Skeletal muscle satellite cell (primary cell): ENCODE measurements at regions not wholly inside any gene's neighbourhood (a gene's known extent, or its start where the extent isn't known, plus 50 kb on each side); places are given as distances from the start of the nearest gene placed in this dataset.

Source experiments
- H3K27me3 ChIP-seq: 2 replicates; pipeline ENCODE4 v1.7.0; 2013; ENCODE audit warnings: low read length; ENCODE audit not compliant: control insufficient read depth, insufficient read depth
- H3K36me3 ChIP-seq: 2 replicates; pipeline ENCODE4 v1.7.0; 2013; ENCODE audit warnings: mild to moderate bottlenecking, control low read depth, low read length; ENCODE audit not compliant: insufficient read depth
- H3K4me1 ChIP-seq: 2 replicates; pipeline ENCODE4 v1.7.0; 2013; ENCODE audit warnings: low read length; ENCODE audit not compliant: control insufficient read depth, insufficient read depth
- H3K4me2 ChIP-seq: 2 replicates; pipeline ENCODE4 v1.7.0; 2013; ENCODE audit warnings: mild to moderate bottlenecking, low read length
- H3K4me3 ChIP-seq: 2 replicates; pipeline ENCODE4 v1.7.0; 2013; ENCODE audit warnings: low read length
- H3K9ac ChIP-seq: 2 replicates; pipeline ENCODE4 v1.7.0; 2013; ENCODE audit warnings: mild to moderate bottlenecking, low read depth, low read length, moderate library complexity
- H3K9me3 ChIP-seq: replicated peaks from 2 replicates; pipeline ENCODE4 v1.7.0; 2013; ENCODE audit warnings: mild to moderate bottlenecking, control low read depth, low read length

- Histone ChIP-seq H3K4me2 (peak overlapping the region; percentile 80), H3K4me3 (peak overlapping the region; percentile 54), H3K4me1 (peaks cover 21% of the 10 kb centered on the region), H3K27me3 (no peaks in the 10 kb centered on the region), H3K36me3 (no peaks in the 10 kb centered on the region), H3K9ac (peak overlapping the region; percentile 26), H3K9me3 (no peaks in the 10 kb centered on the region)
Measured at GRCh38 chr15:62558640-62559380, 393.7 kb upstream of the C2CD4B start.

- no peaks in the 10 kb centered on the region for H3K27me3 ChIP-seq
- H3K9ac ChIP-seq, result peak overlapping the region; percentile 26
- H3K9me3 ChIP-seq, result no peaks in the 10 kb centered on the region
- peaks cover 21% of the 10 kb centered on the region for H3K4me1 ChIP-seq
- no peaks in the 10 kb centered on the region for H3K36me3 ChIP-seq
- H3K4me2 ChIP-seq, result peak overlapping the region; percentile 80
- H3K4me3 ChIP-seq, result peak overlapping the region; percentile 54
Measured at GRCh38 chr15:62559381-62559733, 394.3 kb upstream of the C2CD4B start.

- no peaks in the 10 kb centered on the region for H3K9me3 ChIP-seq
- no peaks in the 10 kb centered on the region for H3K36me3 ChIP-seq
- H3K9ac ChIP-seq, result no peak overlapping the region
- H3K4me1 ChIP-seq, result peaks cover 30% of the 10 kb centered on the region
- H3K4me3 ChIP-seq, result no peak overlapping the region
- no peak overlapping the region for H3K4me2 ChIP-seq
- H3K27me3 ChIP-seq, result no peaks in the 10 kb centered on the region
Measured at GRCh38 chr15:62561059-62561519, 396.0 kb upstream of the C2CD4B start.

DNA sequence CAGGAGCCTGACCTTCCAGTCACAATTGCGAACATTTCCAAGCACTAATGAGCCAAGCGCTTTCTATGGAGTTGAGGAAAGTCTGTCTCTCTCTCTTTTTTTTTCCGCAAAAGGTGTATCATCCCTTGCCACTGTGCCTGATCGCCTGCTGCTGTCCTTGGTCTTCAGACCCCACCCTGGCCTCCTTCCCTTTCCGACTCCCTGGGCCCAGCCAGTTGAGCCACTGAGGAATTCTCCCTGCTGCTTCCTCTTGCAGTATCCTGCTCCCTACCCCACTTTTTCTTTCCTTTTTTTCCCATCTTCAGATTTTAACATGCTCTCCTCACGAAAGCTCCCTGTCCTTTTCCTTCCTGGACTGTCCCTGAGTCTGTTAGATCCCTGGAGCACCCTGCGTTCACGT, 396.5 kb upstream of the C2CD4B start:
- Histone ChIP-seq H3K4me3 (no peak overlapping the region), H3K4me2 (no peak overlapping the region), H3K9me3 (no peaks in the 10 kb centered on the region), H3K36me3 (no peaks in the 10 kb centered on the region), H3K4me1 (peaks cover 34% of the 10 kb centered on the region), H3K27me3 (no peaks in the 10 kb centered on the region), H3K9ac (no peak overlapping the region)

GRCh38 chr15:62564886-62565633, 400.0 kb upstream of the C2CD4B start:
- H3K27me3 ChIP-seq, result no peaks in the 10 kb centered on the region
- no peaks in the 10 kb centered on the region for H3K9me3 ChIP-seq
- H3K4me1 ChIP-seq, result peaks cover 26% of the 10 kb centered on the region
- H3K9ac ChIP-seq, result no peak overlapping the region
- H3K36me3 ChIP-seq, result no peaks in the 10 kb centered on the region
- no peak overlapping the region for H3K4me3 ChIP-seq
- H3K4me2 ChIP-seq, result no peak overlapping the region

DNA sequence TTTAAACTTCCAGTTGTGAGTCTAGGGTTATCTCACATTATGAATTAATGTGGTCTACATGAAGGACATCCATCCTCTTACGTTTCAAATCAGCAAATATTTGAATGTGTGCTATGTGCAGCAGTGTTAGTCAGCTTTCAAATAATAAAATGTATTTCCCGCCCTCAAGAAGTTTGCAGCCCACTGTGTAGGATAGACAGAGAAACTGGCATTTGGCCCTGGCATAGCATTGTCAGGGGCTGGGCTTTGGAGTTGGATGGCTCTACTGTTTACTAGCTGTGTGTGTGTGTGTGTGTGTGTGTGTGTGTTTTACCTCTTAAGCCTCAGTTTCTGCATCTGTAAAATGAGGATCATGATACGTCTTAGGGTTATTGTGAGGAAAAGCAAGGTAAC, 400.5 kb upstream of the C2CD4B start:
- H3K4me1 ChIP-seq, result peaks cover 29% of the 10 kb centered on the region
- no peaks in the 10 kb centered on the region for H3K27me3 ChIP-seq
- H3K9ac ChIP-seq, result no peak overlapping the region
- H3K4me3 ChIP-seq, result no peak overlapping the region
- no peak overlapping the region for H3K4me2 ChIP-seq
- H3K36me3 ChIP-seq, result no peaks in the 10 kb centered on the region
- H3K9me3 ChIP-seq, result no peaks in the 10 kb centered on the region

DNA sequence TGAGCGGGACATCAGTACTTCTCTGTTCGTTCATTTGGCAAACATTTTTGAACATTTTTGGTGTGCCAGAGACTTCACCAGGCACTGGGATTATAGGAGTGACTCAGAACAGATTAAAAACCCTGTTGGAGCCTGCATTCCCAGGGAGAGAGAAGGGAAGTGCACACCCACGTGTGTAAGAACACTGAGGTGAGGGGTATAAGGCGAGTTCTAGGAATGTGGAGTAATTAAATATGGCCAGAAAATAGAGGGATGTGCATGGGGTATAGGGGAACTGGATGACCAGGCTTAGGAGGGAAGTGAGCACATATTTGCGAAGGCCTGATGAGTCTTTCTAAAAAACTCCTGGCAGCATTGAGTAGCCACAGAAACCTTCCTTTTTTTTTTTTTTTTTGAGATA, 401.2 kb upstream of the C2CD4B start:
- H3K36me3 ChIP-seq, result no peaks in the 10 kb centered on the region
- H3K9ac ChIP-seq, result no peak overlapping the region
- H3K4me2 ChIP-seq, result no peak overlapping the region
- H3K27me3 ChIP-seq, result no peaks in the 10 kb centered on the region
- no peaks in the 10 kb centered on the region for H3K9me3 ChIP-seq
- H3K4me1 ChIP-seq, result peaks cover 32% of the 10 kb centered on the region
- H3K4me3 ChIP-seq, result no peak overlapping the region

DNA sequence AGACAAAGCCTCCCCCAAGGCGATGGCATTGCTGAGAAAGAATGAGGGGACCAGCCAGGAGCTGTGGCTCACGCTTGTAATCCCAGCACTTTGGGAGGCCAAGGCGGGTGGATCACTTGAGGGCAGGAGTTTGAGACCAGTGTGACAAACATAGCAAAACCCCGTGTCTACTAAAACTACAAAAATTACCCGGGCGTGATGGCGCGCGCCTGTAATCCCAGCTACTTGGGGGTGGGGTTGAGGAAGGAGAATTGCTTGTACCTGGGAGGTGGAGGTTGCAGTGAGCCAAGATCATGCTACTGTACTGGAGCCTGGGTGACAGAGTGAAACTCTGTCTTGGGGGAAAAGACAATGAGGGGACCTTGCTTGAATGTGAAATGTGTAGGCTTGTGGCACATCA, 402.4 kb upstream of the C2CD4B start:
- no peak overlapping the region for H3K4me3 ChIP-seq
- no peaks in the 10 kb centered on the region for H3K27me3 ChIP-seq
- H3K4me1 ChIP-seq, result peaks cover 32% of the 10 kb centered on the region
- H3K4me2 ChIP-seq, result no peak overlapping the region
- no peaks in the 10 kb centered on the region for H3K9me3 ChIP-seq
- H3K36me3 ChIP-seq, result no peaks in the 10 kb centered on the region
- H3K9ac ChIP-seq, result no peak overlapping the region

- Histone ChIP-seq H3K36me3 (no peaks in the 10 kb centered on the region), H3K4me3 (no peak overlapping the region)
Measured at GRCh38 chr15:62568004-62568403, 402.9 kb upstream of the C2CD4B start.

DNA sequence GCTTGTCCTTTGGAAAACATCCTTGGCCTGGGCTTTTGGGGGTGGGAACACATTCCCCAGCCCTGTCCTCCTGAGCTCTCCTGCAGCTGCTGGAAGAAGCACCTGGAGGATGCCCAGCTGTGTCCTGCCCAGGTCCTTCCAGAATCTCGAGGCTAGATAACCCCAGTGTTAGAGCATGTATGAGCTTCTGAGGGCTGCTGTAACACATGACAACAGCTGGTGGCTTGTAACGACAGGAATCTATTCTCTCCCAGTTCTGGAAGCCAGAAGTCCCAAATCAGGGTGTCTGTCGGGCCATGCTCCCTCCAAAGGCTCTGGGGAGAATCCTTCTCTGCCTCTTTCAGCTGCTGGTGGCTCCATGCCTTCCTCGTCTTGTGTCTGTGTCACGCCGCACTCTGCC, 403.6 kb upstream of the C2CD4B start:
- Histone ChIP-seq H3K4me1 (peaks cover 32% of the 10 kb centered on the region), H3K36me3 (no peaks in the 10 kb centered on the region), H3K4me2 (no peak overlapping the region), H3K4me3 (no peak overlapping the region), H3K9ac (no peak overlapping the region), H3K27me3 (no peaks in the 10 kb centered on the region), H3K9me3 (no peaks in the 10 kb centered on the region)

More at GRCh38 chr15:62568004-62568403, 402.9 kb upstream of the C2CD4B start:
- no peaks in the 10 kb centered on the region for H3K9me3 ChIP-seq
- H3K4me1 ChIP-seq, result peaks cover 32% of the 10 kb centered on the region
- no peak overlapping the region for H3K4me2 ChIP-seq
- no peak overlapping the region for H3K9ac ChIP-seq
- H3K27me3 ChIP-seq, result no peaks in the 10 kb centered on the region

- no peak overlapping the region for H3K9ac ChIP-seq
- no peaks in the 10 kb centered on the region for H3K27me3 ChIP-seq
- peaks cover 36% of the 10 kb centered on the region for H3K4me1 ChIP-seq
- no peak overlapping the region for H3K4me3 ChIP-seq
- peak overlapping the region; percentile 33 for H3K4me2 ChIP-seq
- H3K9me3 ChIP-seq, result no peaks in the 10 kb centered on the region
- H3K36me3 ChIP-seq, result no peaks in the 10 kb centered on the region
Measured at GRCh38 chr15:62569460-62570404, 404.6 kb upstream of the C2CD4B start.
